GM23338 (cell line): ENCODE measurements at regions not wholly inside any gene's neighbourhood (a gene's known extent, or its start where the extent isn't known, plus 50 kb on each side); places are given as distances from the start of the nearest gene placed in this dataset.

Experiments
- ATAC-seq: fragments of 200-7000 bp; cut with Tn5 transposase; 3 replicates; pipeline ENCODE4 v1.9.1; 2020
- DNase-seq: peaks from one replicate; pipeline ENCODE4 v3.0.0-alpha.2; 2015; ENCODE audit warnings: low spot score
- H2AFZ ChIP-seq: fragments of 200-600 bp; sonication (generic); 2 replicates; pipeline ENCODE4 v1.8.0; 2016; ENCODE audit warnings: antibody characterized with exemption, mild to moderate bottlenecking, moderate library complexity
- H3F3A ChIP-seq: fragments of 200-600 bp; sonication (generic); replicated peaks from 2 replicates; pipeline ENCODE4 v1.8.0; 2017; ENCODE audit warnings: antibody characterized with exemption, mixed run types, low read depth
- H3K27ac ChIP-seq: fragments of 200-600 bp; sonication (generic); 2 replicates; pipeline ENCODE4 v1.6.1; 2016; ENCODE audit warnings: low read depth
- H3K27me3 ChIP-seq: fragments of 200-600 bp; sonication (generic); 2 replicates; pipeline ENCODE4 v1.8.0; 2016; ENCODE audit warnings: mild to moderate bottlenecking, mixed run types, moderate library complexity; ENCODE audit not compliant: insufficient read depth
- H3K36me3 ChIP-seq: fragments of 200-600 bp; sonication (generic); 2 replicates; pipeline ENCODE4 v1.8.0; 2016; ENCODE audit warnings: mild to moderate bottlenecking; ENCODE audit not compliant: insufficient read depth
- H3K4me1 ChIP-seq: fragments of 200-600 bp; sonication (generic); 2 replicates; pipeline ENCODE4 v1.8.0; 2016; ENCODE audit warnings: mild to moderate bottlenecking, moderate library complexity; ENCODE audit not compliant: insufficient read depth
- H3K4me2 ChIP-seq: fragments of 200-600 bp; sonication (generic); 2 replicates; pipeline ENCODE4 v1.7.1; 2017; ENCODE audit warnings: mixed run types
- H3K4me3 ChIP-seq: fragments of 200-600 bp; sonication (generic); 2 replicates; pipeline ENCODE4 v1.6.1; 2016; ENCODE audit warnings: mixed run types
- H3K79me2 ChIP-seq: fragments of 200-600 bp; sonication (generic); replicated peaks from 2 replicates; pipeline ENCODE4 v1.8.0; 2017; ENCODE audit warnings: mild to moderate bottlenecking; ENCODE audit not compliant: insufficient read depth
- H3K9me2 ChIP-seq: fragments of 200-600 bp; sonication (generic); 2 replicates; pipeline ENCODE4 v1.8.0; 2017; ENCODE audit not compliant: insufficient read depth
- H4K20me1 ChIP-seq: fragments of 200-600 bp; sonication (generic); replicated peaks from 2 replicates; pipeline ENCODE4 v1.8.0; 2017; ENCODE audit warnings: mild to moderate bottlenecking; ENCODE audit not compliant: insufficient read depth
- H3K27ac Mint-ChIP-seq: 2 replicates; pipeline ENCODE4 v1.8.0; 2020; ENCODE audit warnings: inconsistent platforms, mild to moderate bottlenecking, moderate library complexity, mixed read lengths
- H3K27me3 Mint-ChIP-seq: 3 replicates; pipeline ENCODE4 v1.8.0; 2022; ENCODE audit warnings: low read depth, mild to moderate bottlenecking, moderate library complexity, mixed read lengths, inconsistent platforms; ENCODE audit not compliant: insufficient read depth, poor library complexity
- H3K36me3 Mint-ChIP-seq: 3 replicates; pipeline ENCODE4 v1.8.0; 2021; ENCODE audit warnings: low read depth, mild to moderate bottlenecking, inconsistent platforms, moderate library complexity, mixed read lengths
- H3K4me1 Mint-ChIP-seq: 3 replicates; pipeline ENCODE4 v1.8.0; 2020; ENCODE audit warnings: mild to moderate bottlenecking, inconsistent platforms, mixed read lengths
- H3K4me3 Mint-ChIP-seq: 3 replicates; pipeline ENCODE4 v1.8.0; 2021; ENCODE audit warnings: moderate library complexity, mild to moderate bottlenecking, inconsistent platforms, mixed read lengths
- H3K9me3 Mint-ChIP-seq: 3 replicates; pipeline ENCODE4 v1.8.0; 2020; ENCODE audit warnings: moderate library complexity, mild to moderate bottlenecking, inconsistent platforms, mixed read lengths
- CREB1 ChIP-seq: fragments of 250-450 bp; sonication (Bioruptor Pico); IDR thresholded peaks from 2 replicates; pipeline ENCODE4 v1.5.0; 2020; ENCODE audit warnings: low read depth, mild to moderate bottlenecking, moderate library complexity
- EZH2 ChIP-seq: fragments of 200-600 bp; sonication (generic); IDR thresholded peaks from one replicate; pipeline ENCODE4 v1.8.0; 2017; ENCODE audit warnings: antibody characterized with exemption, mild to moderate bottlenecking, low read depth; ENCODE audit not compliant: unreplicated experiment
- EZH2phosphoT487 ChIP-seq: fragments of 200-600 bp; sonication (generic); IDR thresholded peaks from one replicate; pipeline ENCODE4 v1.8.1; 2018; ENCODE audit warnings: antibody characterized with exemption; ENCODE audit not compliant: unreplicated experiment
- NANOG ChIP-seq: IDR thresholded peaks from 2 replicates; pipeline ENCODE4 v1.6.1; 2016; ENCODE audit warnings: antibody characterized with exemption, borderline replicate concordance
- POLR2AphosphoS5 ChIP-seq: IDR thresholded peaks from 2 replicates; pipeline ENCODE4 v1.6.1; 2016; ENCODE audit warnings: antibody characterized with exemption, low read depth
- STAT1 ChIP-seq: IDR thresholded peaks from one replicate; pipeline ENCODE4 v1.6.1; 2016; ENCODE audit warnings: antibody characterized with exemption; ENCODE audit not compliant: unreplicated experiment
- ZNF114 ChIP-seq: fragments of 250-450 bp; sonication (Bioruptor Pico); IDR thresholded peaks from 2 replicates; pipeline ENCODE4 v1.5.0; 2020; ENCODE audit warnings: mild to moderate bottlenecking, moderate library complexity
- TF ChIP-seq, protein P1 (sequence below): IDR thresholded peaks from one replicate; pipeline ENCODE4 v1.6.1; 2018; ENCODE audit warnings: antibody characterized with exemption; ENCODE audit not compliant: unreplicated experiment

GRCh38 chr2:41924709-41925408 lies 123.0 kb upstream of the PKDCC start (continued):
- TF ChIP-seq, protein P1, sequence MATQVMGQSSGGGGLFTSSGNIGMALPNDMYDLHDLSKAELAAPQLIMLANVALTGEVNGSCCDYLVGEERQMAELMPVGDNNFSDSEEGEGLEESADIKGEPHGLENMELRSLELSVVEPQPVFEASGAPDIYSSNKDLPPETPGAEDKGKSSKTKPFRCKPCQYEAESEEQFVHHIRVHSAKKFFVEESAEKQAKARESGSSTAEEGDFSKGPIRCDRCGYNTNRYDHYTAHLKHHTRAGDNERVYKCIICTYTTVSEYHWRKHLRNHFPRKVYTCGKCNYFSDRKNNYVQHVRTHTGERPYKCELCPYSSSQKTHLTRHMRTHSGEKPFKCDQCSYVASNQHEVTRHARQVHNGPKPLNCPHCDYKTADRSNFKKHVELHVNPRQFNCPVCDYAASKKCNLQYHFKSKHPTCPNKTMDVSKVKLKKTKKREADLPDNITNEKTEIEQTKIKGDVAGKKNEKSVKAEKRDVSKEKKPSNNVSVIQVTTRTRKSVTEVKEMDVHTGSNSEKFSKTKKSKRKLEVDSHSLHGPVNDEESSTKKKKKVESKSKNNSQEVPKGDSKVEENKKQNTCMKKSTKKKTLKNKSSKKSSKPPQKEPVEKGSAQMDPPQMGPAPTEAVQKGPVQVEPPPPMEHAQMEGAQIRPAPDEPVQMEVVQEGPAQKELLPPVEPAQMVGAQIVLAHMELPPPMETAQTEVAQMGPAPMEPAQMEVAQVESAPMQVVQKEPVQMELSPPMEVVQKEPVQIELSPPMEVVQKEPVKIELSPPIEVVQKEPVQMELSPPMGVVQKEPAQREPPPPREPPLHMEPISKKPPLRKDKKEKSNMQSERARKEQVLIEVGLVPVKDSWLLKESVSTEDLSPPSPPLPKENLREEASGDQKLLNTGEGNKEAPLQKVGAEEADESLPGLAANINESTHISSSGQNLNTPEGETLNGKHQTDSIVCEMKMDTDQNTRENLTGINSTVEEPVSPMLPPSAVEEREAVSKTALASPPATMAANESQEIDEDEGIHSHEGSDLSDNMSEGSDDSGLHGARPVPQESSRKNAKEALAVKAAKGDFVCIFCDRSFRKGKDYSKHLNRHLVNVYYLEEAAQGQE, result no peak

- Histone ChIP-seq H3K79me2 (no peaks in the 10 kb centered on the region), H3K4me3 (no peak overlapping the region), H3K27me3 (no peaks in the 10 kb centered on the region), H3K9me2 (no peaks in the 10 kb centered on the region), H3K4me2 (no peak overlapping the region), H3K27ac (no peak overlapping the region), H2AFZ (no peak overlapping the region), H4K20me1 (no peaks in the 10 kb centered on the region), H3K36me3 (no peaks in the 10 kb centered on the region), H3K4me1 (no peaks in the 10 kb centered on the region), H3F3A (no peaks in the 10 kb centered on the region)
- no peak for ATAC-seq
- Mint-ChIP-seq H3K36me3 (peaks cover 2% of the 10 kb centered on the region; the same call in 1 of the 3 replicates), H3K9me3 (peaks cover 2% of the 10 kb centered on the region; the same call in 1 of the 3 replicates), H3K27me3 (peaks cover 2% of the 10 kb centered on the region), H3K27ac (no peak overlapping the region), H3K4me3 (no peak overlapping the region), H3K4me1 (no peaks in the 10 kb centered on the region; the same call in 2 of the 3 replicates)
- TF ChIP-seq ZNF114 (CRISPR knock-in tag), result no peak
- no peak for TF ChIP-seq POLR2AphosphoS5
- no peak for TF ChIP-seq CREB1 (CRISPR knock-in tag)
- no peak for TF ChIP-seq NANOG
- no peak for TF ChIP-seq EZH2phosphoT487
- TF ChIP-seq STAT1, result no peak
- no peak for TF ChIP-seq EZH2
- no peak for DNase-seq
Observed at GRCh38 chr2:41925712-41926111, 122.1 kb upstream of the PKDCC start.
